Esophagus squamous epithelium (tissue), 5 donors: ENCODE measurements at regions not wholly inside any gene's neighbourhood (a gene's known extent, or its start where the extent isn't known, plus 50 kb on each side); places are given as distances from the start of the nearest gene placed in this dataset.
A peak's percentile ranks its signal among the peaks of the same experiment; 100 is the strongest.

ENCODE experiments used
- DNase-seq: peaks from one replicate; lab custom pipeline; 2025; lab: John Stamatoyannopoulos, UW
- H3K27ac ChIP-seq, 4 donors: fragments of 200-600 bp; sonication (generic); one replicate each; pipeline ENCODE4 v1.5.1; 2016 to 2019; ENCODE audit warnings: mild to moderate bottlenecking in 1 of 4
- H3K27me3 ChIP-seq, 4 donors: fragments of 200-600 bp; sonication (generic); 1 replicate in 3 of 4; 2 replicates in 1 of 4; pipeline versions ENCODE4 v1.5.1 to v1.6.0; 2017 to 2021; ENCODE audit warnings: antibody characterized with exemption in 1 of 4
- H3K36me3 ChIP-seq, 3 donors: fragments of 200-600 bp; sonication (generic); one replicate each; pipeline ENCODE4 v1.5.1; 2016 to 2019
- H3K4me1 ChIP-seq, 3 donors: fragments of 200-600 bp; sonication (generic); one replicate each; pipeline ENCODE4 v1.5.1; 2017 to 2019
- H3K4me3 ChIP-seq, 4 donors: fragments of 200-600 bp; sonication (generic); 1 replicate in 3 of 4; 2 replicates in 1 of 4; pipeline ENCODE4 v1.5.1; 2016 to 2019; ENCODE audit warnings: mild to moderate bottlenecking in 2 of 4, moderate library complexity in 1 of 4
- H3K9me3 ChIP-seq, 3 donors: fragments of 200-600 bp; sonication (generic); one replicate each; pipeline ENCODE4 v1.5.1; 2016 to 2019
- POLR2A ChIP-seq, 4 donors: fragments of 450-650 bp; IDR thresholded peaks; one replicate each; pipeline ENCODE4 v1.6.1; 2017; ENCODE audit warnings: antibody characterized with exemption in 4 of 4, mild to moderate bottlenecking in 4 of 4, moderate library complexity in 3 of 4
- WGBS, 2 donors: methylation state at CpG; one replicate each; pipeline ENCODE4 v1.1.5; 2018; 5-methylcytosine and 5-hydroxymethylcytosine counted together
- intact Hi-C: fragments of 100-400 bp; cut with DNase I; formaldehyde crosslinking; loops from one replicate; pipeline ENCODE4 v1.15.0; 2022
- TF ChIP-seq, protein P1 (sequence below), 6 experiments: fragments of 450-650 bp in 4 of 6; fragments of 200-600 bp in 2 of 6; sonication (generic) in 2 of 6; IDR thresholded peaks; one replicate each; pipeline ENCODE4 v1.5.1; 2016 to 2019; ENCODE audit warnings: antibody characterized with exemption in 6 of 6, mild to moderate bottlenecking in 4 of 6, moderate library complexity in 4 of 6
- donor health status: DM: yes; HTN: yes; CAD: no.

DNA sequence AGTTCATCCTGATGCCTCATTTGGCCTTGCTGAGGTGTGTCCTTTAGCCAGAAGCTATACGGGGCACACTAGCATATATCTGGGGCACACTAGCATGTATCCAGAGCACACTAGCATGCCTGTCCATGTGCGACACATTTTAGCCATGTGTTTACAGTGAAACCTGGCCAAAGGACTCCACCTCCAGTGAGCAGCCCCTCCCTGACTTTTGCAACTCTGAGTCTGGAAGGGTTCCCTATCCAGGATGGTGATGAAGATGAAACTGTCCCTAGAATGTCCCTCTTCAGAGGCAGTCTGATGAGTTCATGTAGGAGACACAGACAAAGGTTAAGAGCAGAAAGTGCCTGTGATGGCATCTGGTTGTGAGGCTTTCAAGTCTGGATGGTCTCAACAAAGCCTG is 61.4 kb upstream of the LGALSL start:
- intact Hi-C loops, result no loop called here
- Histone ChIP-seq H3K27ac (peak overlapping the region; percentile 5 to 64 (median 60)), H3K4me3 (no peak overlapping the region), H3K4me1 (peaks cover 0 to 25% (median 0%) of the 10 kb centered on the region in 3 donors), H3K36me3 (no peaks in the 10 kb centered on the region), H3K27me3 (no peaks in the 10 kb centered on the region), H3K9me3 (no peaks in the 10 kb centered on the region)
- no peak for TF ChIP-seq POLR2A (IDR thresholded peaks at IDR 0.05)
- TF ChIP-seq, protein P1, sequence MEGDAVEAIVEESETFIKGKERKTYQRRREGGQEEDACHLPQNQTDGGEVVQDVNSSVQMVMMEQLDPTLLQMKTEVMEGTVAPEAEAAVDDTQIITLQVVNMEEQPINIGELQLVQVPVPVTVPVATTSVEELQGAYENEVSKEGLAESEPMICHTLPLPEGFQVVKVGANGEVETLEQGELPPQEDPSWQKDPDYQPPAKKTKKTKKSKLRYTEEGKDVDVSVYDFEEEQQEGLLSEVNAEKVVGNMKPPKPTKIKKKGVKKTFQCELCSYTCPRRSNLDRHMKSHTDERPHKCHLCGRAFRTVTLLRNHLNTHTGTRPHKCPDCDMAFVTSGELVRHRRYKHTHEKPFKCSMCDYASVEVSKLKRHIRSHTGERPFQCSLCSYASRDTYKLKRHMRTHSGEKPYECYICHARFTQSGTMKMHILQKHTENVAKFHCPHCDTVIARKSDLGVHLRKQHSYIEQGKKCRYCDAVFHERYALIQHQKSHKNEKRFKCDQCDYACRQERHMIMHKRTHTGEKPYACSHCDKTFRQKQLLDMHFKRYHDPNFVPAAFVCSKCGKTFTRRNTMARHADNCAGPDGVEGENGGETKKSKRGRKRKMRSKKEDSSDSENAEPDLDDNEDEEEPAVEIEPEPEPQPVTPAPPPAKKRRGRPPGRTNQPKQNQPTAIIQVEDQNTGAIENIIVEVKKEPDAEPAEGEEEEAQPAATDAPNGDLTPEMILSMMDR (IDR thresholded peaks at IDR 0.05), result no peak
- DNase-seq, result no peak
- 93% methylated on average over 2 of the region's 2 CpGs; no CpG with 5 or more reads in 1 of the 2 donors for WGBS, 2 donors

DNA sequence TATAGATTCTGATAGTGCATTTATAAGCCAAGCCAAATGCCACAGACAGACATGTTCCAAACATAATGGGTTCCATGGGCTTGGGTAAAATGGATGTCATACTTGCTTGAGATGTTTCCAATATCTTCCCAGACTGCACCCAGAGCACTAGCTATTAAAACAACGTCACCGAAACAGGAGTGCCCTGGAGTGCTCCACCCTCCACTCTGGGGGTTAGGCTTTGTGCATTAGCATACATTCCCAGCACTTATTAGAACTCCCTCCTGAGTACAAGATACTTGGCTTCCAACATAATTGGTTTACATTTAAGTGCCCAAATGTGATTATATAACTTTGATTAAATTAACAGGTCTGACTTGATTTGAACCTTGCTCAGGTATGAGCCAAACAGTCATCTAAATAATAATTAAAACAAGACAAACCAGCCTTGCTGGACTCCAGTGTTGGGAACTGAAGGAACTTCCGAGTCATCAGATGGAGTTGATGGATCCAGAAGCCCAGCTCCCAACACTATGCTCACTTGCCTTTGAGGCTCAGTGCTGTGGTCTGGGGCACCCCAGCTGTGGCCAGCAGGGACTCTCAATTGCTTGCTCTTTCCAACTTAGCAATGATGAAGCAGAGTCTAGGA is 60.5 kb upstream of the LGALSL start:
- DNase-seq, result no peak
- no peaks in the 10 kb centered on the region for H3K27me3 ChIP-seq
- peaks cover 0 to 25% (median 0%) of the 10 kb centered on the region in 3 donors for H3K4me1 ChIP-seq
- no peaks in the 10 kb centered on the region for H3K36me3 ChIP-seq
- no peak overlapping the region for H3K4me3 ChIP-seq
- H3K27ac ChIP-seq, result peak overlapping the region; percentile 5 to 64 (median 60)
- H3K9me3 ChIP-seq, result no peaks in the 10 kb centered on the region
- intact Hi-C loops, result no loop called here
- TF ChIP-seq, protein P1 (IDR thresholded peaks at IDR 0.05), result no peak
- no peak for TF ChIP-seq POLR2A (IDR thresholded peaks at IDR 0.05)
- WGBS, 2 donors, result 60 to 86% methylated on average over 3 of the region's 3 CpGs

DNA sequence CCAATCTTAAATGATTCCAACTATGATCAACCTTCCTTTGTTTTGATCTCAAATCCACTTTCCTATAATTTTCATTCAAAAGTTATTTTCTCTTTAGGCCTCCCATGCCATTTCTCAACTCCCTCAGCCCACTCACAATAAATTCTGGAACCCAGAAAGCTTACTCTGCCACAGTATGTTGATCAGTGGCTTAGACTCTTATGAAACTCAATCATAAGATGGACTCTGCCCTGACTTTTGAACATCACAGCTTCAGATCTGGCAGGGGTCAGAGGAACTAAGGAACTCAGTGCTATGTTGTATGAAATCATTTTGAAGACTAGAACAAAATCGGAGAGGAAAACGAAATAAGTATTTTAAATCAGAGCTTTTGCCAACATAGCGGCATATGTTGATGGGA is 59.8 kb upstream of the LGALSL start:
- WGBS, 2 donors, result 89 to 93% methylated on average over 3 of the region's 3 CpGs
- intact Hi-C loops, result no loop called here
- TF ChIP-seq POLR2A (IDR thresholded peaks at IDR 0.05), result no peak
- TF ChIP-seq, protein P1 (IDR thresholded peaks at IDR 0.05), result no peak
- no peaks in the 10 kb centered on the region for H3K9me3 ChIP-seq
- no peak for DNase-seq
- no peak overlapping the region for H3K4me3 ChIP-seq
- H3K27ac ChIP-seq, result peak overlapping the region in 2 of 4 donors; percentile 27 to 64
- H3K36me3 ChIP-seq, result no peaks in the 10 kb centered on the region
- H3K27me3 ChIP-seq, result no peaks in the 10 kb centered on the region
- peaks cover 0 to 25% (median 0%) of the 10 kb centered on the region in 3 donors for H3K4me1 ChIP-seq

DNA sequence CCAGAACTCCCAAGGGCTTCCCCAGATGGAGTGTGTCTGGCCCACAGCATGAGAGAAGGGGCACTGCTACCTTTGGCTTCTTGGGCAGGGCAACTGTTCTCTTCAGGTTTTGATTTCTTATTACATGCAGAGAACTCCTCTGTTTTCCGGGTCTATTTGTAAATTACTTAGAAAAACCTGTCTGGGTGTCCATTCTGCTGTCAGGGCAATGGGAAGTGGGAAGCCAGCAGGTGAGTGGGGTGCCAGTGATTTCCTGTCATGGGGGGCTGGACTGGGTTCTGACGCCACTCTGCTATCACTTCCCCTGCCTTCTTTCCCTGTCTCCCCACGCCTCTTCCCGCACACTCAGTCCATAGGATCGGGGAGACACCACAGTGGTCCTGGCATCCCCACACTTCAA is 58.0 kb upstream of the LGALSL start:
- Histone ChIP-seq H3K4me1 (peaks cover 0 to 42% (median 6%) of the 10 kb centered on the region in 3 donors), H3K27ac (no peak overlapping the region), H3K9me3 (no peaks in the 10 kb centered on the region), H3K27me3 (no peaks in the 10 kb centered on the region), H3K36me3 (no peaks in the 10 kb centered on the region), H3K4me3 (no peak overlapping the region)
- intact Hi-C loops, result no loop called here
- WGBS, 2 donors, result 83 to 94% methylated on average over 4 to 5 of the region's 5 CpGs
- TF ChIP-seq, protein P1 (IDR thresholded peaks at IDR 0.05), result no peak
- no peak for TF ChIP-seq POLR2A (IDR thresholded peaks at IDR 0.05)
- DNase-seq, result no peak

DNA sequence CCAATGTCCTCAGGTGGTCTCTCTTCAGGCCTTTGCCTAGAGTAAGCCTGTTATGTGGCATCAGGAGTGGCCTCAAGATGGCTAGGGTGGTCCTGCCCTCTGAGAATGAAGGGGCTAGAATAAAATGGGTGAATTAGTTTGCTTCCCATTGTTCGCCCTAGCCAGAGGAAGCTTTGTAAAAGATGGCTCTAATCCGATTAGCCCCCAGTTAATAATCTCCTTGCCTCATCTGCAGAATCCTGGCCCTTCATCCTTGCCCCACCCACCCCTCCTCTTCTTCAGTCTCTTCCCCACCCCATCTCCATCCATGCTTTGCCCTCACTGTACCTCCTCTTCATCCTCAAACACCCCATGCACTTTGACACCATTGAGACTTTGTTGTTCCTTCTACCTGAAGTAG is 57.4 kb upstream of the LGALSL start:
- H3K36me3 ChIP-seq, result no peaks in the 10 kb centered on the region
- no peak for DNase-seq
- H3K9me3 ChIP-seq, result no peaks in the 10 kb centered on the region
- TF ChIP-seq, protein P1 (IDR thresholded peaks at IDR 0.05), result no peak
- TF ChIP-seq POLR2A (IDR thresholded peaks at IDR 0.05), result no peak
- H3K27me3 ChIP-seq, result no peaks in the 10 kb centered on the region
- H3K4me3 ChIP-seq, result no peak overlapping the region
- intact Hi-C loops, result no loop called here
- H3K27ac ChIP-seq, result no peak overlapping the region
- peaks cover 0 to 47% (median 10%) of the 10 kb centered on the region in 3 donors for H3K4me1 ChIP-seq
- WGBS, 2 donors, result 79 to 96% methylated on average over 2 of the region's 2 CpGs
